HG02763 (cell line): ENCODE measurements at regions not wholly inside any gene's neighbourhood (a gene's known extent, or its start where the extent isn't known, plus 50 kb on each side); places are given as distances from the start of the nearest gene placed in this dataset.

Source experiments
- ATAC-seq: cut with Tn5 transposase; IDR thresholded peaks from one replicate; pipeline ENCODE4 v1.9.1; 2021; ENCODE audit warnings: mild to moderate bottlenecking, moderate library complexity; ENCODE audit not compliant: unreplicated experiment

DNA sequence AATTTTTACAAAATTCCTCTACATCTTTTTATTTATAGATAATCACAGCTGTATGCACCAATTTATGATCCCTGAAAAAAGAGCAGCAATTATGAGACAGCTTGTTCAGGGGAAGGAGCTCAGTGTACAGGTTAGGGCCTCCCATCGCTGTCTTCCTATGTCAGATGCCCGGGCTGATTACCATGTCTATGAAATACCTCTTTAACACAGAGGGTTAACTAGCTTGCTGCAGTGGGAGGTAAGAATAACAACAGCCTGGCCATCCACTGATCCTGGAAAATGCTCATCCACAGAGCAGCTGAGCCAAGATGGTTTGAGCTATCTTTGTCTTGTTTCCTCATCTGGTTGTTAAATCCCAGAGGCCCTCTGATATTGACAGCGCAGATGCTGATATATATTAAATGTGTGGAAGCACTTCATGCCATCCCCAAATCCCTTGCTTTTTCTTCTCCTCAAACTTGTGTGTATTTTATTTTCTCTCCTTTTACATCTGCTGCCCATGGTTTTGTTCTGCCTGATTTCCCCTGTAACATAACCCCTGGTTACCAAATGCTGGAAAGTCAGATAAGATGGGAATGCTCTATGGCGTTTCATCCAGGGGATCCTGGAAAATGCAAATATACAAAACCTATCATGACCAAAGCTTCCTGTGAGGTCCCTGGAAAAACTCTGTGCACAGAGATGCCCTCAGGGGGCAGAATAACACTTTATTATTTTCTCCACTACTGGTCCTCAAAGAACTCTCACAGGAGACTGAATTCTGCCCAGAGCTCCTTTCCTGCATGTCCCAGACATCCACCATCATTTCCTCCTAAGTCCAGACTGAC lies 85.8 kb upstream of the PUDP start:
- no peak for ATAC-seq

DNA sequence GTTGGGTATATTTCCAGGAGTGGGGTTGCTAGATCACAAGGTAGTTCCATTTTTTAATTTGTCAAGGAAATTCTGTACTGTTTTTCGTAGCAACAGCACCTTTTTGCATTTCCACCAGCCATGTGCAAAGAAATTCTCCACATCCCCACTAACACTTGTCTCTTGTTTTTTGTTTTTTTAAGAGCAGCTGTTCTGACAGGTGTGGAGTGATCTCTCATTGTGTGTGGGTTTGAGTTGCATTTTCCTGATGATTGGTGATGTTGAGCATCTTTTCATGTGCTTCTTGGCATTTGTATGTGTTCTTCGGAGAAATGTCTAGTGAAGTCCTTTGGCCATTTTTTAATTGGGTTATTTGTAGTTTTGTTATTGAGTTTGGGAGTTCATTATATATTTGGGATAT lies 80.3 kb upstream of the PUDP start:
- no peak for ATAC-seq

DNA sequence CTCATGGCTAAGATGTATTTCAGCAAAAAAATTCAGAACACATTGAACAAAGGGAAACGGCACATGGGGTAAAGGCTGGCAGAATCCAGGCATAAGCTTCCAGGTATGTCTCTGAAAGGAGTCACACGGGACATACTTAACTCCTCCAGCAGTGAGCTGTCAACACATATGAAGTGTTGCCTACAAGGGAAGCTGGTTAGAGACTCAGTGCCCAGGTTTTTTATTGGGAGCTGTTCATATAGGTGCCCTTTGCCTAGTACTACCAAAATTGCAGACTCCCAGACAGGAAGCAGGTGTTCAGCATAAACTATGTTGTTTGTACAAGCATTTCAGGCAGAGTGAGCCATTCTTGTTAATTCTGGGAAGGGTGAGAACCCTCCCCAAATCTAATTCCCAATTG lies 77.4 kb upstream of the PUDP start:
- no peak for ATAC-seq

DNA sequence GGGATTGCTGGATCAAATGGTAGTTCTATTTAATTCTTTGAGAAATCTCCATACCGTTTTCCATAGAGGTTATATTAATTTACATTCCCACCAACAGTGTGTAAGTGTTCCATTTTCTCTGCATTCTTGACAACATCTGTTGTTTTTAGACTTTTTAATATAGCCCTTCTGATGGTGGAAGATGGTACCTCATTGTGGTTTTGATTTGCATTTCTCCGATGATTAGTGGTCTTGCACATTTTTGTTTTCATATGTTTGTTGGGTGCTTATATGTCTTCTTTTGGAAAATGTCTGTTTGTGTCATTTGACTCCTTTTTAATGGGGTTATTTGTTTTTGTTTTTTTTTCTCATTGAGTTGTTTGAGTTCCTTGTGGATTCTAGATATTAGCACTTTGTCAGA lies 75.3 kb upstream of the PUDP start:
- no peak for ATAC-seq

DNA sequence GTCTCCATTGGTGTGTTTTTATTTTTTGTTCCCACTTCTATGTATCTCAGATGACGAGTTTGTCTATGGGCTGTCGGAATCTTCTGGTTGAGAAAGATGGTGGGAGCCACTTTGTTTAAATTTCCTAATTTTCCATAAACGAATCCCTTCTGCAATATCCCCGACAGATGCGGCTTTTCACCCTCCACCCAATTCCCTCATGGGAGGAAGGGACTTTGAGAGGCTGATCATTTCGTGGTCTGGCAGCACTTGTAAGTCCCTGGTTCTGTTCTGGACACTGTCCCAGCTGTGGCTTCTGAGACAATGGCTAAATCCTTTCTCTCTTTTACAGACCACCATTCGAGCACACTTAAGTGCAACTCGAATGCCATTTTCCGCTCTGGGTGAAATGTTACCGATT lies 72.2 kb upstream of the PUDP start:
- no peak for ATAC-seq

DNA sequence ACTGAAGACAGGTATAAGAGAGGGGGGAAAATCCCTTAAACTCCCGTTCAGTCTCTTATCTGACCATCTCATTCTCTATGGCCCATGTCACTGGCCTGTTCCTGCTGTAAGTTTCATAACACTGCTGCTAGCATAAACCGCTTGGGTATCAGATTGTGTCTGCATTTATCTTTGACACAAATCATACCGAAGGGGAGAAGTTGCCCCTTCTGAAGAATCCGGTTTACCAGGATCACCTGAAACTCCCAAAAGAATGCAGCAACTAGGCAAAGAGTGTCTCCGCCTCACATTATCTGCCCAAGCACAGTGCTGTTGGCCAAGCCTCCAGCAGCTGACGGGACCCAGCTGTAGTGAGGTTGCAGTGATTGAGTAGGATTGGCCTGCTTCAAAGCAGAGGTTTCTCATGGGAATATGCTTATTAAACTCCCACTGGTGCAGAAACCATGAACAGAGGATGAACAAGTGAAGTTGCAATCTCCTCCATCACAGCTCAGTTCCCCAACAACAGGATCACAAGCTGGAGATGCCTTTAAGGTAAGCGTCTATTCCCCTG lies 71.3 kb upstream of the PUDP start:
- ATAC-seq = no peak

DNA sequence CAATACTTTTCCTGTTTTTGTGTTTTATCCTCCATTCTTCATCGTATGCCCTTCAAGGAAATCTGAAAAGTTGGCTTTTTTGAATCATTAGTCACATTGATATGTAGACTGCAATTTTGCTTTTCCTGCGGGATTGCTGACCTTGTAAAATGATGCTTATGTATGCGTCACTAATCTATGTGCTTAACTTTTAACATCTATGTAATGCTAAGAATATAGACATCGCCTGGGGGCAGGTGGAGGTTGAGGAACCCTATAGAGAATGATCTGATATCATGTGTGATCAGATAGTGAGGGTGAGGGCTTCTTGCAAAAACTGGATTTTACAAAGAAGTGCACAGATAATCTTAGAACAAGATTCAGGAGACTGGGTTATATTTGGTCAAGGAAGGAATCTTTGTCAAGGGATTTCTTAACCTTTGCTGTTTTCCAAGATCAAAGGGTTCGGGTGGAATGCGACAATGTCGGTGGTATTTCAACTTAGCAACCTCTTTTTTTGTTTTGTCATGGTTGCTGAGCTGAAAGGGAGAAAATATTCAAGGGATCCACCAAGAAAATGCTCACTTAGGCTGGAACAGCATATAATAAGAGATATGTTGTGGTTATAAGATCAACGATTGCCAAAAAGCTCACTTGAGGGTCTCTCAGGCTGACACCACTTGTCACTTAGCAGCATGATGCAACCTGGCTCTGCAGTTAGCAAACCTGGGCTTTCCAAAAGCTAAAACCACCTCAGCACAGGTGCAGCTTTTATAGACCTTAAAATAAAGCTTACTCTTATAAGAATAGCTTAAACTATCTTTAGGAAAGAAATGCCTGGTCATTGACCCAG lies 70.6 kb upstream of the PUDP start:
- no peak for ATAC-seq

DNA sequence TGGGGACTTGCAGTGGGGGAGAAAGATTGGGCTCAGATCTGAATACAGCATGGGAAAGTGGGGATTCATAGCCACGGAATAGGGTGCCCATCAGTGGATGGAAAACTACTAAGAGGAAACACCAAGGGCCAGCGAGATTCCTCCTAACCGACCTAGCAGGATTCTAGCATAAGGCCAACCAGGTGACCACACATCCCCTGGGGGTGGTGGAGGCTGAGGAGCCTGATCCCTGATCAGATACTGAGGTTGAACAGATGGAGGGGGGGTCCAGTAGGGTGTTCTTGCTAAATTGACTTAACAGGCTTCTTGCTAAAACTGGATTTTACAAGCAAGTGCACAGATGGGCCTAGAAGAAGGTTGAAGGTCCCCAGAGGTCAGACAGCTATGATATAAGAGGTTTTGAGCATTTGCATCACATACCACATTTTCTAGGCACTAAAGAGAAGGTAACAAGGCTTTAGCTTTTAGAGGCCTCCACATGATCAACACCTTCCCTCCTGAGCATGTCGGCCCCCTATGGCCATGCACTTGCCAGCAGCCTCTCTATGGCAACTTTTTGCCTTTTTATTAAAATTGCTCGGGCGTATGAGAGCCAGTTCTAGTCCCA lies 69.1 kb upstream of the PUDP start:
- no peak for ATAC-seq

DNA sequence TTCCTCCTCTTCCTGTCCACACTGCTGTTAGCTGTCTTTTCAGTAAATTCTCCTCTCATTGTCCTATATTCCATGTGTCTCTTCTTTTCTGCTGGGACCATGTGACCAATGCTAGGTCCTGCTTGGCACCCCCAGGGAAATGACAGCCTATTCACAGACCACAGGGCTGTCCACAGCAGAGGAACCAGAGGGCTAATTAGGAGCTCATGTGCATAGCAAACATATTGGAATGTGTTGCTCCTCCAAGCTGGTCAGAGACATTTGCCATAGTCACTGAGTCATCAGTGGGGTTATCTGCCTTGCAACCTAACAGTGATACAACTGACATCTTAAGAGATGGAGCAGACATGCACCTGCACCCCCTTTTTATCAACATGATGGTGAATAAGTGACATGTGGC lies 67.9 kb upstream of the PUDP start:
- no peak for ATAC-seq

DNA sequence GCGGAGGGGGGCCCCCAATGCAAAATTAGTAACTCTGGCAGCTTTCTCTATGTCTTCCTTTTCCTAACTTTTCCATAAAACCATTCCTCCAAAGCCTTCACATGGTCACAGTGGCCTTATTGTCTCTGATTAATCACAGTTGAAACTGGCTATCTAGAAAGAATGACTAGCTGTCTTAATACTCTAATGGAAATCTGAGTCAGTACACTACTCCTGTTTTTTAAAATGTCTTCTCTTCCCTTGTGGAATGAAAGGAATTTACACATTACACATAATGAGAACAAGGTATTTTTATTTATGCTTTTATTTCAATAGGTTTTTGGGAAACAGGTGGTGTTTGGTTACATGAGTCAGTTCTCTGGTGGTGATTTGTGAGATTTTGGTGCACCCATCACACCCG lies 66.3 kb upstream of the PUDP start:
- no peak for ATAC-seq

DNA sequence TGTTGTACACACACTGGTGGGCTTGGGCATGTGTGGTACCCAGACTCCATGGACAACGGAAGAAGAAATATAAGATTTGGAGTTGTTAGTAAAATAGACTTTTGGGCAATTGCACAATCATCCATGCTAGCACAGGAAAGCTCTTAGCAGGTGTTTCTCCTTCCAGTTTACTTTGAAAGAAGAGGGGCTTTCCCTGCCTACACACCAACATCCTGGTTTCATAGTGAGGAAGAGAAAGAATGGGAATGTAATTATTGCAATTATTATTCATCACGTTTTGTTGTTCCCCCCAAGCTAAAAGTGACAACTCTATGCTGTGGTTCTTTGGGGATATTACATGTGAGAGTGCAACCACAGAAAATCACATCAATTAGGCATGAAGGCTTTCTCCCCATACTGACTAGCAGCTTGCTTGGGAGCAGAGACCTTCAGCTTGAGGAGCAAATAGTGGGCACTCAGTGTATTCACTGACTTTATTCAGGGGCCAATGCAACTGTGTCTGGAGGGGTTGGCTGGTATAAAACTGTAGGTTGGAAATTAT lies 57.2 kb upstream of the PUDP start:
- no peak for ATAC-seq

DNA sequence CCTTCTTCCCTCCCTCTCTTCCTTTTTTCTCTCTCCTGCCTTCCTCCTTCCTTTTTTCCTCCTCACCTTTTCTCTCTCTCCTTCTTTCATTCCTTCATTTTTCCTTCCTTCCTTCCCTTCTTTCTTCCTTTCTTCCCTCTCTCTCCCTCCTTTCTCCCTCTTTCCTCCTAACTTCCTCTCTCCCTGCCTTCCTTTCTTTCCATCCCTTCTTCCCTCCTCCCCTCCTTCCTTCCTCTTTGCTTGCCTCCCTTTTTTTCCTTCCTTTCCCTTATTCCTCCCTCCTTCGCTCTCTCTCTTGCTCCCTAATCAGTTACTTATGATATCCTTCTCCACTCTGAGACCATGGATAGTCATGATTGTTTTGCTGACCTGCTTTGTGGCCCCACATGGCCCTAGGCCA lies 56.7 kb upstream of the PUDP start:
- ATAC-seq = no peak

DNA sequence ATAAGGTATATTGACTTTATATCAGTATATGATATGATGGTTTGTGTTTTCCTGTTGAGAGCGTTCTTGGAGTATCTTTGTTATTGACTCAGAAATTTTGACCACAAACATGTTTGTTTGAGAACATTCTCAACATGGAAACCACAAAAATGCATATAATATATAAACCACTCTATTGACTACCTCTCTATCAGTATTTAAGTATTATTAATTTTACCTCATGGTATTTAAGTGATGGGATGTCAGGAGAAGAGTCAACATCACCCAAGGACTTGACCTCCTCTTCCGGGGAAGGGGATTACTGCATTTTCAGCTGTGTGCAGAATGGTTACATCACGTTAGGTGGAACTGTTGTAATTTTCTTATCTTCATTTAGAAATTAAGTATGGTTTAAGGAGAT lies 54.3 kb upstream of the PUDP start:
- ATAC-seq = no peak

DNA sequence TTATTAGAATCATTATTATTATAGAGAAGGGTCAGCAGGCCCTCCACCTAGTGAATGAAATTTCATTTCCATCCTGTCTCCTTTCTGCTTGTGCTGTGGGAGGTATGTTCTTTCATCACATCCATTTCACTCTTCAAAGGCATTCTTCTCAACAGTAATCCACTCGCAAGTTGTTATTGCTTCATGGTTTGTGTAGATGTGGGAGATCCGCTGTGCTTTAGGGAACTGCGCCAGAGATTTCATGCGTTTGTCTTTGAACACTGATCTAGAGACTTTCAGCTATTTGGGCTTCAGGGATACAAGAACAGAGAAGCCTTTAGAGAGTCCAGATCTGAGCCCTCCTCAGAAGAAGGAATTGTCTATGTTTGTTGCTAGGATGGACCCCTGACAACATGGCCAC lies 53.5 kb upstream of the PUDP start:
- ATAC-seq = no peak

DNA sequence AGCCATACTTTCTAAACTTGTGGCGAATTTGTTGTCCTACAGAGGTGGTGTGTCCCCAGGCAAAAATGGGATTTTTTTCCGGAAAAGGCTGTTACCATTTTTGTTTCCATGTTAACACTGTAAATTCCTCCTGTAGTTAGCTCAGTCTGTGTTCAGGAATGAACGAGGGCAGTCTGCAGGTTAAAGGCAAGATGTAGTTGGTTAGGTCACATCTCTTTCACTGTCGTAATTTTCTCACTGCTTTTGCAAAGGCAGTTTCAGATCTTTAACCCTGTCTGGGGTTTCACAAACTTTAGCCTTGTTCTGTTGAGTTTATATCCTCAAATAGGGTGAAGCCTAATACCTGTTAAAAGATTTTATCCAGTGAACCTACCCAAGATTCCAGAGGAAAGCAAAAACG lies 50.5 kb upstream of the PUDP start:
- ATAC-seq = no peak
